GM19397 (cell line): ENCODE measurements at regions not wholly inside any gene's neighbourhood (a gene's known extent, or its start where the extent isn't known, plus 50 kb on each side); places are given as distances from the start of the nearest gene placed in this dataset.

Experiments
- ATAC-seq: cut with Tn5 transposase; IDR thresholded peaks from one replicate; pipeline ENCODE4 v1.9.1; 2021; ENCODE audit warnings: mild to moderate bottlenecking, moderate library complexity; ENCODE audit not compliant: unreplicated experiment

- ATAC-seq: no peak
Observed at GRCh38 chrX:96311366-96311765, 373.3 kb upstream of the DIAPH2 start.

GRCh38 chrX:96314985-96315384 is 369.7 kb upstream of the DIAPH2 start:
- ATAC-seq: no peak

- ATAC-seq: no peak
Observed at GRCh38 chrX:96361844-96362243, 322.8 kb upstream of the DIAPH2 start.

GRCh38 chrX:96372313-96373046 is 312.2 kb upstream of the DIAPH2 start:
- ATAC-seq: no peak

- ATAC-seq: no peak
Observed at GRCh38 chrX:96373047-96373355, 311.6 kb upstream of the DIAPH2 start.

- no peak for ATAC-seq
Observed at GRCh38 chrX:96376266-96376665, 308.4 kb upstream of the DIAPH2 start.

GRCh38 chrX:96379951-96380350 is 304.7 kb upstream of the DIAPH2 start:
- no peak for ATAC-seq

GRCh38 chrX:96382018-96382417 is 302.6 kb upstream of the DIAPH2 start:
- ATAC-seq: no peak

- no peak for ATAC-seq
Observed at GRCh38 chrX:96383428-96383827, 301.2 kb upstream of the DIAPH2 start.

GRCh38 chrX:96386325-96386724 is 298.3 kb upstream of the DIAPH2 start:
- no peak for ATAC-seq

- no peak for ATAC-seq
Observed at GRCh38 chrX:96386981-96387380, 297.7 kb upstream of the DIAPH2 start.

- no peak for ATAC-seq
Observed at GRCh38 chrX:96387801-96388200, 296.8 kb upstream of the DIAPH2 start.

- ATAC-seq: no peak
Observed at GRCh38 chrX:96389281-96390047, 295.2 kb upstream of the DIAPH2 start.

GRCh38 chrX:96394598-96394997 is 290.0 kb upstream of the DIAPH2 start:
- ATAC-seq: no peak

- no peak for ATAC-seq
Observed at GRCh38 chrX:96403446-96403845, 281.2 kb upstream of the DIAPH2 start.

- ATAC-seq: no peak
Observed at GRCh38 chrX:96405842-96406241, 278.8 kb upstream of the DIAPH2 start.

GRCh38 chrX:96407072-96407471 is 277.6 kb upstream of the DIAPH2 start:
- ATAC-seq: no peak

- no peak for ATAC-seq
Observed at GRCh38 chrX:96407501-96407900, 277.1 kb upstream of the DIAPH2 start.

GRCh38 chrX:96407981-96408380 is 276.7 kb upstream of the DIAPH2 start:
- no peak for ATAC-seq

- no peak for ATAC-seq
Observed at GRCh38 chrX:96410927-96411326, 273.7 kb upstream of the DIAPH2 start.

- no peak for ATAC-seq
Observed at GRCh38 chrX:96417695-96418094, 266.9 kb upstream of the DIAPH2 start.

- ATAC-seq: no peak
Observed at GRCh38 chrX:96424007-96424406, 260.6 kb upstream of the DIAPH2 start.

- no peak for ATAC-seq
Observed at GRCh38 chrX:96425200-96425599, 259.4 kb upstream of the DIAPH2 start.
